Ishikawa (cell line): ENCODE measurements at regions not wholly inside any gene's neighbourhood (a gene's known extent, or its start where the extent isn't known, plus 50 kb on each side); places are given as distances from the start of the nearest gene placed in this dataset.

Experiments
- CEBPB ChIP-seq: IDR thresholded peaks from 2 replicates; pipeline ENCODE4 v1.6.1; 2012
- CREB1 ChIP-seq: IDR thresholded peaks from 2 replicates; pipeline ENCODE4 v1.6.1; 2012; ENCODE audit warnings: low read depth
- EGR1 ChIP-seq: IDR thresholded peaks from 2 replicates; pipeline ENCODE4 v1.6.1; 2012
- EP300 ChIP-seq: IDR thresholded peaks from 2 replicates; pipeline ENCODE4 v1.6.1; 2012; ENCODE audit warnings: borderline replicate concordance
- FOXM1 ChIP-seq: IDR thresholded peaks from 2 replicates; pipeline ENCODE4 v1.6.1; 2012; ENCODE audit warnings: low read depth, borderline replicate concordance
- MAX ChIP-seq: IDR thresholded peaks from 2 replicates; pipeline ENCODE4 v1.6.1; 2012
- NFIC ChIP-seq: IDR thresholded peaks from 2 replicates; pipeline ENCODE4 v1.6.1; 2012
- RAD21 ChIP-seq: IDR thresholded peaks from 2 replicates; pipeline ENCODE4 v1.6.1; 2012; ENCODE audit warnings: low read depth
- REST ChIP-seq: IDR thresholded peaks from 2 replicates; pipeline ENCODE4 v1.6.1; 2012; ENCODE audit warnings: low read depth, mild to moderate bottlenecking
- TAF1 ChIP-seq: IDR thresholded peaks from 2 replicates; pipeline ENCODE4 v1.6.1; 2012; ENCODE audit warnings: low read depth, mild to moderate bottlenecking
- TCF12 ChIP-seq: IDR thresholded peaks from 2 replicates; pipeline ENCODE4 v1.6.1; 2012; ENCODE audit warnings: low read depth
- TEAD4 ChIP-seq: IDR thresholded peaks from 2 replicates; pipeline ENCODE4 v1.6.1; 2012
- USF1 ChIP-seq: IDR thresholded peaks from 2 replicates; pipeline ENCODE4 v1.6.1; 2012
- YY1 ChIP-seq: IDR thresholded peaks from 2 replicates; pipeline ENCODE4 v1.6.1; 2012; ENCODE audit warnings: low read depth
- ZBTB7A ChIP-seq: IDR thresholded peaks from 2 replicates; pipeline ENCODE4 v1.6.1; 2012; ENCODE audit warnings: low read depth

- TF ChIP-seq MAX (no peak), ZBTB7A (no peak), EP300 (no peak), CEBPB (no peak), TAF1 (no peak), CREB1 (no peak), TCF12 (no peak)
Observed at GRCh38 chr6:81694855-81695254, 57.6 kb downstream of the TENT5A start.

GRCh38 chr6:81694207-81694606 is 58.3 kb downstream of the TENT5A start:
- no peak for TF ChIP-seq CEBPB
- no peak for TF ChIP-seq TCF12
- no peak for TF ChIP-seq TAF1
- no peak for TF ChIP-seq FOXM1
- no peak for TF ChIP-seq EP300
- no peak for TF ChIP-seq CREB1
- no peak for TF ChIP-seq ZBTB7A
- no peak for TF ChIP-seq TEAD4
- TF ChIP-seq MAX: no peak
- TF ChIP-seq YY1: no peak
- TF ChIP-seq RAD21: no peak
- TF ChIP-seq USF1: no peak
- TF ChIP-seq REST: no peak
- TF ChIP-seq NFIC: no peak
- no peak for TF ChIP-seq EGR1

GRCh38 chr6:81693266-81693665 is 59.2 kb downstream of the TENT5A start:
- TF ChIP-seq TAF1 (no peak), EGR1 (no peak), FOXM1 (no peak), ZBTB7A (no peak), RAD21 (no peak), YY1 (no peak), REST (no peak), TCF12 (no peak), CEBPB (no peak), CREB1 (no peak), TEAD4 (no peak), MAX (no peak), USF1 (no peak), EP300 (no peak), NFIC (no peak)

GRCh38 chr6:81690073-81690472 is 62.4 kb downstream of the TENT5A start:
- TF ChIP-seq CEBPB (no peak), NFIC (no peak), REST (no peak), RAD21 (no peak), CREB1 (no peak), EP300 (no peak), TEAD4 (no peak), ZBTB7A (no peak), FOXM1 (no peak), TAF1 (no peak), TCF12 (no peak)
